GM13976 (cell line): ENCODE measurements at regions not wholly inside any gene's neighbourhood (a gene's known extent, or its start where the extent isn't known, plus 50 kb on each side); places are given as distances from the start of the nearest gene placed in this dataset.
"Not testable (repeated sequence)": the region's sequence is repeated elsewhere in the genome, so short reads cannot be mapped to it uniquely, and the experiment has no call there.

ENCODE experiments used
- DNase-seq: peaks from one replicate; pipeline ENCODE4 v3.0.0; 2012; ENCODE audit warnings: low spot score
- in situ Hi-C: fragments of 300-500 bp; cut with MboI; formaldehyde crosslinking; loops from one replicate; pipeline ENCODE4 v1.12.0; 2022; ENCODE audit warnings: low sequenced_read_pairs, mixed read lengths, inconsistent platforms; ENCODE audit not compliant: unreplicated experiment
- TF ChIP-seq, protein P1 (sequence below): IDR thresholded peaks from 2 replicates; pipeline ENCODE4 v1.5.1; 2012; ENCODE audit warnings: borderline replicate concordance, mild to moderate bottlenecking; ENCODE audit not compliant: insufficient read depth; ENCODE audit errors: extremely low read depth, missing control alignments, control extremely low read depth

DNA sequence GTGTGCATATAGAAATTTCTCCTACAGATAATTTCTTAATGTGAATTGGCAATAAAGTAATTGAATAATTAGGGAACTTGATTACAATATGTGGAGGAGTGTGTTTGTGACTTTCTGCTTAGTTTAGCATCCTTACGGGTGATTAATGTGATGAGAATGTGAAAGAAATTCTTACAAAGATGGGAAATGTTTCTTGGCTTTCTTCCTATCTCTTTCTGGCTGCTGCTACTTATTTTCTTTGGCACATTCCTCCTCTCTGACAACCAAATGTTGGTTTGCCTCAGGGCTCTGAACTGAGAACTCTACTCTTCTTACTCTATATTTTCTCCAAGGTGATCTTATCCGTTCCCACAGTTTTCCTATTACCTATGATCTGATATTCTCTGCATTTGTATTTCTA is 300.1 kb downstream of the TBC1D4 start:
- DNase-seq = no peak
- in situ Hi-C loops = no loop called here
- TF ChIP-seq, protein P1, sequence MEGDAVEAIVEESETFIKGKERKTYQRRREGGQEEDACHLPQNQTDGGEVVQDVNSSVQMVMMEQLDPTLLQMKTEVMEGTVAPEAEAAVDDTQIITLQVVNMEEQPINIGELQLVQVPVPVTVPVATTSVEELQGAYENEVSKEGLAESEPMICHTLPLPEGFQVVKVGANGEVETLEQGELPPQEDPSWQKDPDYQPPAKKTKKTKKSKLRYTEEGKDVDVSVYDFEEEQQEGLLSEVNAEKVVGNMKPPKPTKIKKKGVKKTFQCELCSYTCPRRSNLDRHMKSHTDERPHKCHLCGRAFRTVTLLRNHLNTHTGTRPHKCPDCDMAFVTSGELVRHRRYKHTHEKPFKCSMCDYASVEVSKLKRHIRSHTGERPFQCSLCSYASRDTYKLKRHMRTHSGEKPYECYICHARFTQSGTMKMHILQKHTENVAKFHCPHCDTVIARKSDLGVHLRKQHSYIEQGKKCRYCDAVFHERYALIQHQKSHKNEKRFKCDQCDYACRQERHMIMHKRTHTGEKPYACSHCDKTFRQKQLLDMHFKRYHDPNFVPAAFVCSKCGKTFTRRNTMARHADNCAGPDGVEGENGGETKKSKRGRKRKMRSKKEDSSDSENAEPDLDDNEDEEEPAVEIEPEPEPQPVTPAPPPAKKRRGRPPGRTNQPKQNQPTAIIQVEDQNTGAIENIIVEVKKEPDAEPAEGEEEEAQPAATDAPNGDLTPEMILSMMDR = no peak

DNA sequence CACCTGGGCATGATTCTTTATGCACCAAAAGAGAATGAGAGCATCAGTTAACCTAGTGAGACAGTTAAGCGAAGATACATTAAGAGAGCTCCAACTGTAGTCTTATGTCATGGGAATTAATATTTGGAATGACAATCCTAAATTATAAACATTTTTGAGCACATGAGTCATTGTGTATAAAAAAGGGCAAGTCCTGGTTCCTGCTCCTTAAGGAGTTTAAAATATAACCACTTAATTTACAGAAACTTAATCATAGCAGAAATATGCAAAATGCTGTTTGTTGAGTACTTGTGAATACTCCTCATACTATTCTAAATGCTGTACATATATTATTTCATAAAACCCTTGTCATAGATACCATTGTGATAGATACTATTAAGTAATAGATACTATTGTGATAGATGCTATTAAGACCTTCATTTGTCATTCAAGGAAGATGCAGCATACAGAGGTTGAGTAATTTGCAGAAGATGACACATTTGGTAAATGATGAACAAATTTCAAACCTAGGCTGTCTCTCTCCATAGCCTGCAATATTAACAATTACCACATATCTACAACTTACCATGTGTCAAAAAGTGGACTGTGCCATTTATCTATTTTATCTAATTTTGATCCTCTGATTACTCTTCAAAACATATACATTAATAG is 301.0 kb downstream of the TBC1D4 start:
- TF ChIP-seq, protein P1 = no peak
- in situ Hi-C loops = no loop called here
- DNase-seq = no peak

DNA sequence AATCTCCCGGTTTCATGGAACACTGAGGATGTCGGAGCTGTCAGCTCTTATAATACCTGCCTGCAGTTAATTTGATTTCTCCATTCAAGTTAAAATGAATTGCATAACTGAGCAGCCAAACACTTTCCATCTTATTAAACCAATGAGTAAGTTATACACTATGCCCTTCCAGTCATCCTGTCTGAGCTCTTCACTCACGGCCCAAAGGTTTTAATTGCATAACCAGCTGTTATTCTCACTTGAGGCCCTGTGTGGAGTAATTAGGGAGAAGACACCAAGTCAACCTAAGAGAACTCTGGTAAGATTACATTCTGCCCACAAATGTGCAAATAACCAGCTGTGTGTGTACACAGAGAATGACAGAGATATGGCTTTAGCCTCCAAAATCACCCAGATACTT is 303.5 kb downstream of the TBC1D4 start:
- no peak for DNase-seq
- in situ Hi-C loops = no loop called here
- TF ChIP-seq, protein P1 = no peak

DNA sequence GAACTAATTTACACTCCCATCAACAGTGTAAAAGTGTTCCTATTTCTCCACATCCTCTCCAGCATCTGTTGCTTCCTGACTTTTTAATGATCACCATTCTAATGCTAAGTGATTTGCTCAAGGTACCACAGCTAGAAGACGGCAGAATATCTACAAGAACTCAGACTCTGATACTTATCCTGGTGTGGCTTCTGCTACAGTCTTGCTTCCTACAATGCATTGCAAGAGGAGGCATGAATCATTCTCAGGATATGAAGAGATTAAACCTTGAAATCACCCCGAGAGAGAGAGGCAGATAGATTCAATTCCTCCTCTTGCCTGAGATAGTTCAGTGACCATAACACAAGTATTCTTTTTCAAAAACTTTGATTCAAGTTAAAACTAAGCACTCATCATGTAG is 306.4 kb downstream of the TBC1D4 start:
- TF ChIP-seq, protein P1 = no peak
- in situ Hi-C loops = no loop called here
- DNase-seq = no peak

DNA sequence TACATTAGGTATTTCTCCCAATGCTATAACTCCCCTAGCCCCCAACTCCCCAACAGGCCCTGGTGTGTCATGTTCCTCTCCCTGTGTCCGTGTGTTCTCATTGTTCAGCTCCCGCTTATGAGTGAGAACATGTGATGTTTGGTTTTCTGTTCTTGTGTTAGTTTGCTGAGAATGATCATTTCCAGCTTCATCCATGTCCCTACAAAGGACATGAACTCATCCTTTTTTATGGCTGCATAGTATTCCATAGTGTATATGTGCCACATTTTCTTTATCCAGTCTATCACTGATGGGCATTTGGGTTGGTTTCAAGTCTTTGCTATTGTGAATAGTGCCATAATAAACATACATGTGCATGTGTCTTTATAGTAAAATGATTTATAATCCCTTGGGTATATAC is 306.9 kb downstream of the TBC1D4 start:
- DNase-seq, in situ Hi-C loops: not testable (repeated sequence)

DNA sequence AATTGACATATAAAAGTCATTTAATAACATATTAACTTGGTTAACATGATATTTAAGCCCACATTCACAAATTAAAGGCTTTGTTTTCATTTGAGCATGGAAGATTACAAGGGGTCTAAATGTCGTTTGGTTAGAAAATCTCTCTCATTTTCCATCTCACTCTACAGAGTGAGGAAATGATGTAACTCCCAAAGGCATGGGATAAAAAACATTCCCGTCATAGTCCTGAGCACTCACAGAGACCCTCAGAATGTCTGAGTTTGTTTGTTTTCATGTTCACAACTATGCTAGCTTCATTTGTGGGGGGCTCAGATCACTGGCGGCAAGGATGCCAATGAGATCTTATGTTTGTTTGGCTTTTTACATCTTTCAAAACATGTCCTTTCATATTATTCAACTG is 307.5 kb downstream of the TBC1D4 start:
- no peak for DNase-seq
- in situ Hi-C loops = no loop called here
- TF ChIP-seq, protein P1 = no peak

DNA sequence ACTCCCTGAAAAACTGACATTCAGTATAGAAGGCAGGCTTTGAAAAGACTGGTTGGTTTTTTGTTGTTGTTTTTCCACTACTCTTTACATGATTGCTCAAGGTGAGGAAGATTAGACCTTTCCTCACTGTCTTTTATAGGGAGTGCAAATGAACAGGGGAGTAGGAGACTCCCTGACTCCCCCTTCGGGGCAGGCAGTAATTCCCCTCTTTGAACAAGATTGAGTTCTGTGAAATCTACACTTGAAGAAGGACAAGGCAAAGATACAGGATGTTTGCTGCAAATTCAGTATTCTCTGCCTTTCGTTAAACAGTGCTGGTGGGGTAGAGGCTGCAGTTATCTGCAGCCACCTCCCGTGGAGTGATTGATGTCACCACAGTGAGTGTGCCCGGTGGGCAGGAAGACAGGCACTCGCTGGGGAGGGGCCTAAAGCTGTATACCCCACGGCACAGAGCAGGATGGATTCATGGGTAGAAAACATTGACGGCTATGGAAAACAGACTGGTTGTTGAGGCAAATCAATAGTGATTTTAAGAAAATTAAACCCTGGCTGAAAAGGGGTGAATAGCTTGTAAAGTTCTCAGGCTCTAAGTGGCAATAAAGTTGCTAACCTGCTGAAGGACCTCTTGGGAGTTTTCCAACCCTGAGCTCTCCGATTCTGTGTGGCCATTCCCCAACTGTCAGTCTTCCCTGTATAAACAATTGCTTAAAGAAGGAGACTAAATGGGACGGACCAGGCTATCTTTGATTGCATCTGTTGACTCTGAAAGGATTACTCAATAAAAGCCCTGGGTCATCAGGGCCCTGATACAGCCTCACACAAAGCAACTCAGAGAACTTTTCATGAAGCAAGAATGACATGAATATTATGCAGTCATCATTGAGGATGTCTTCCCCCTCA is 308.3 kb downstream of the TBC1D4 start:
- TF ChIP-seq, protein P1 = no peak
- in situ Hi-C loops = no loop called here
- no peak for DNase-seq
